HEK293 (cell line): ENCODE measurements at regions not wholly inside any gene's neighbourhood (a gene's known extent, or its start where the extent isn't known, plus 50 kb on each side); places are given as distances from the start of the nearest gene placed in this dataset.

Experiments used
- HIC1 ChIP-seq: fragments of 450-650 bp; formaldehyde crosslinking; IDR thresholded peaks from 2 replicates; pipeline ENCODE4 v1.5.1; 2016; ENCODE audit warnings: missing biosample characterization, missing genetic modification characterization
- INSM2 ChIP-seq: fragments of 450-650 bp; formaldehyde crosslinking; IDR thresholded peaks from 2 replicates; pipeline ENCODE4 v1.5.1; 2016; ENCODE audit warnings: missing biosample characterization, missing genetic modification characterization
- TSHZ1 ChIP-seq: fragments of 450-650 bp; formaldehyde crosslinking; IDR thresholded peaks from 2 replicates; pipeline ENCODE4 v1.5.1; 2016; ENCODE audit warnings: missing biosample characterization, missing genetic modification characterization, borderline replicate concordance
- ZBTB49 ChIP-seq: fragments of 450-650 bp; formaldehyde crosslinking; IDR thresholded peaks from 2 replicates; pipeline ENCODE4 v1.5.1; 2016; ENCODE audit warnings: missing biosample characterization, missing genetic modification characterization, low read depth
- ZIC2 ChIP-seq: fragments of 450-650 bp; formaldehyde crosslinking; IDR thresholded peaks from 2 replicates; pipeline ENCODE4 v1.5.1; 2016; ENCODE audit warnings: missing biosample characterization, missing genetic modification characterization
- ZNF155 ChIP-seq: fragments of 450-650 bp; formaldehyde crosslinking; IDR thresholded peaks from 2 replicates; pipeline ENCODE4 v1.5.1; 2016; ENCODE audit warnings: missing biosample characterization, missing genetic modification characterization
- ZNF239 ChIP-seq: fragments of 450-650 bp; formaldehyde crosslinking; IDR thresholded peaks from 2 replicates; pipeline ENCODE4 v1.5.1; 2016; ENCODE audit warnings: missing biosample characterization, missing genetic modification characterization
- ZNF311 ChIP-seq: fragments of 450-650 bp; formaldehyde crosslinking; IDR thresholded peaks from 2 replicates; pipeline ENCODE4 v1.5.1; 2017; ENCODE audit warnings: missing biosample characterization, missing genetic modification characterization, borderline replicate concordance
- ZNF335 ChIP-seq: fragments of 450-650 bp; formaldehyde crosslinking; conservative IDR thresholded peaks from 2 replicates; pipeline ENCODE4 v1.5.1; 2016; ENCODE audit warnings: missing biosample characterization, missing genetic modification characterization
- ZNF362 ChIP-seq: fragments of 450-650 bp; formaldehyde crosslinking; IDR thresholded peaks from 2 replicates; pipeline ENCODE4 v1.5.1; 2016; ENCODE audit warnings: missing biosample characterization, missing genetic modification characterization
- ZNF473 ChIP-seq: fragments of 450-650 bp; formaldehyde crosslinking; IDR thresholded peaks from 2 replicates; pipeline ENCODE4 v1.5.1; 2017; ENCODE audit warnings: missing biosample characterization, missing genetic modification characterization
- ZNF510 ChIP-seq: fragments of 450-650 bp; formaldehyde crosslinking; IDR thresholded peaks from 2 replicates; pipeline ENCODE4 v1.5.1; 2018; ENCODE audit warnings: mild to moderate bottlenecking, missing genetic modification characterization, missing biosample characterization; ENCODE audit not compliant: insufficient replicate concordance
- ZNF513 ChIP-seq: fragments of 450-650 bp; IDR thresholded peaks from 2 replicates; pipeline ENCODE4 v1.5.1; 2018; ENCODE audit warnings: missing biosample characterization, missing genetic modification characterization
- ZNF785 ChIP-seq: fragments of 450-650 bp; formaldehyde crosslinking; IDR thresholded peaks from 2 replicates; pipeline ENCODE4 v1.5.1; 2016; ENCODE audit warnings: missing biosample characterization, missing genetic modification characterization

- TF ChIP-seq ZNF311 (tag by site-specific recombination) (no peak), ZNF785 (tag by site-specific recombination) (no peak), HIC1 (tag by site-specific recombination) (no peak), TSHZ1 (tag by site-specific recombination) (no peak), ZNF473 (tag by site-specific recombination) (no peak), ZNF155 (tag by site-specific recombination) (no peak), ZIC2 (tag by site-specific recombination) (no peak), ZNF362 (no peak), ZNF239 (tag by site-specific recombination) (no peak), ZBTB49 (tag by site-specific recombination) (no peak), ZNF513 (tag by site-specific recombination) (no peak), ZNF510 (no peak), INSM2 (tag by site-specific recombination) (no peak), ZNF335 (no peak)
Observed at GRCh38 chr18:78925557-78926242, 53.9 kb upstream of the SALL3 start (continued).
